GM19328 (cell line): ENCODE measurements at regions not wholly inside any gene's neighbourhood (a gene's known extent, or its start where the extent isn't known, plus 50 kb on each side); places are given as distances from the start of the nearest gene placed in this dataset.
"Not testable (repeated sequence)": the region's sequence is repeated elsewhere in the genome, so short reads cannot be mapped to it uniquely, and the experiment has no call there.

Source experiments
- ATAC-seq: cut with Tn5 transposase; IDR thresholded peaks from one replicate; pipeline ENCODE4 v1.9.1; 2021; ENCODE audit warnings: mild to moderate bottlenecking, moderate library complexity; ENCODE audit not compliant: unreplicated experiment

GRCh38 chr10:33715303-33715975, 381.0 kb upstream of the NRP1 start:
- no peak for ATAC-seq

GRCh38 chr10:33712825-33713224, 378.4 kb upstream of the NRP1 start:
- ATAC-seq: no peak

- ATAC-seq: no peak
These were observed 375.5 kb upstream of the NRP1 start for GRCh38 chr10:33710006-33710405.

GRCh38 chr10:33709008-33709753, 374.7 kb upstream of the NRP1 start:
- ATAC-seq: no peak

GRCh38 chr10:33708561-33708960, 374.1 kb upstream of the NRP1 start:
- no peak for ATAC-seq

- no peak for ATAC-seq
These were observed 372.3 kb upstream of the NRP1 start for GRCh38 chr10:33706746-33707145.

GRCh38 chr10:33706191-33706590, 371.7 kb upstream of the NRP1 start:
- no peak for ATAC-seq

GRCh38 chr10:33704214-33704830, 369.9 kb upstream of the NRP1 start:
- ATAC-seq: no peak

- ATAC-seq: no peak
These were observed 369.2 kb upstream of the NRP1 start for GRCh38 chr10:33703501-33704213.

- ATAC-seq: no peak
These were observed 363.6 kb upstream of the NRP1 start for GRCh38 chr10:33698033-33698432.

- ATAC-seq: no peak
These were observed 362.5 kb upstream of the NRP1 start for GRCh38 chr10:33697016-33697415.

- no peak for ATAC-seq
These were observed 361.1 kb upstream of the NRP1 start for GRCh38 chr10:33695536-33695935.

GRCh38 chr10:33690536-33690935, 356.1 kb upstream of the NRP1 start:
- not testable (repeated sequence) for ATAC-seq

GRCh38 chr10:33688506-33688905, 354.0 kb upstream of the NRP1 start:
- no peak for ATAC-seq

GRCh38 chr10:33684211-33684611, 349.7 kb upstream of the NRP1 start:
- ATAC-seq: no peak

GRCh38 chr10:33681595-33681994, 347.1 kb upstream of the NRP1 start:
- ATAC-seq: no peak

- no peak for ATAC-seq
These were observed 345.6 kb upstream of the NRP1 start for GRCh38 chr10:33680036-33680435.

GRCh38 chr10:33676606-33677339, 342.3 kb upstream of the NRP1 start:
- ATAC-seq: no peak

- ATAC-seq: no peak
These were observed 340.6 kb upstream of the NRP1 start for GRCh38 chr10:33674986-33675599.

GRCh38 chr10:33674491-33674890, 340.0 kb upstream of the NRP1 start:
- no peak for ATAC-seq
